Left ventricle myocardium inferior (tissue), 1 donor: ENCODE measurements at regions not wholly inside any gene's neighbourhood (a gene's known extent, or its start where the extent isn't known, plus 50 kb on each side); places are given as distances from the start of the nearest gene placed in this dataset.

Experiments used
- DNase-seq: peaks from one replicate; pipeline ENCODE4 v3.0.0-alpha.2; 2020
- H3K27ac ChIP-seq: fragments of 200-600 bp; replicated peaks from 2 replicates; pipeline ENCODE4 v1.8.0; 2021
- H3K27me3 ChIP-seq: fragments of 200-600 bp; 2 replicates; pipeline ENCODE4 v1.8.0; 2021; ENCODE audit warnings: low read depth
- H3K36me3 ChIP-seq: fragments of 200-600 bp; 2 replicates; pipeline ENCODE4 v1.8.0; 2021
- H3K4me1 ChIP-seq: fragments of 200-600 bp; 2 replicates; pipeline ENCODE4 v1.8.0; 2021
- H3K4me3 ChIP-seq: fragments of 200-600 bp; 2 replicates; pipeline ENCODE4 v1.8.0; 2021; ENCODE audit warnings: mild to moderate bottlenecking, moderate library complexity
- H3K9me3 ChIP-seq: fragments of 200-600 bp; replicated peaks from 2 replicates; pipeline ENCODE4 v1.8.0; 2021
- intact Hi-C: fragments of 100-400 bp; cut with micrococcal nuclease; formaldehyde crosslinking; loops from one replicate; pipeline ENCODE4 v1.11.0; 2022
- TF ChIP-seq, protein P1 (sequence below): fragments of 200-600 bp; IDR thresholded peaks from 2 replicates; pipeline ENCODE4 v1.8.0; 2021; ENCODE audit warnings: antibody characterized with exemption, mild to moderate bottlenecking, borderline replicate concordance
- donor health status: DM: no; HTN: yes; CAD: no; lungs with severe emphysema.

GRCh38 chr12:33639975-33640374, 200.4 kb upstream of the SYT10 start:
- intact Hi-C loops = no loop called here
- Histone ChIP-seq H3K4me3 (no peak overlapping the region), H3K27me3 (no peaks in the 10 kb centered on the region), H3K27ac (no peak overlapping the region), H3K36me3 (no peaks in the 10 kb centered on the region), H3K9me3 (no peaks in the 10 kb centered on the region), H3K4me1 (no peaks in the 10 kb centered on the region)
- TF ChIP-seq, protein P1, sequence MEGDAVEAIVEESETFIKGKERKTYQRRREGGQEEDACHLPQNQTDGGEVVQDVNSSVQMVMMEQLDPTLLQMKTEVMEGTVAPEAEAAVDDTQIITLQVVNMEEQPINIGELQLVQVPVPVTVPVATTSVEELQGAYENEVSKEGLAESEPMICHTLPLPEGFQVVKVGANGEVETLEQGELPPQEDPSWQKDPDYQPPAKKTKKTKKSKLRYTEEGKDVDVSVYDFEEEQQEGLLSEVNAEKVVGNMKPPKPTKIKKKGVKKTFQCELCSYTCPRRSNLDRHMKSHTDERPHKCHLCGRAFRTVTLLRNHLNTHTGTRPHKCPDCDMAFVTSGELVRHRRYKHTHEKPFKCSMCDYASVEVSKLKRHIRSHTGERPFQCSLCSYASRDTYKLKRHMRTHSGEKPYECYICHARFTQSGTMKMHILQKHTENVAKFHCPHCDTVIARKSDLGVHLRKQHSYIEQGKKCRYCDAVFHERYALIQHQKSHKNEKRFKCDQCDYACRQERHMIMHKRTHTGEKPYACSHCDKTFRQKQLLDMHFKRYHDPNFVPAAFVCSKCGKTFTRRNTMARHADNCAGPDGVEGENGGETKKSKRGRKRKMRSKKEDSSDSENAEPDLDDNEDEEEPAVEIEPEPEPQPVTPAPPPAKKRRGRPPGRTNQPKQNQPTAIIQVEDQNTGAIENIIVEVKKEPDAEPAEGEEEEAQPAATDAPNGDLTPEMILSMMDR = no peak
- DNase-seq = no peak

DNA sequence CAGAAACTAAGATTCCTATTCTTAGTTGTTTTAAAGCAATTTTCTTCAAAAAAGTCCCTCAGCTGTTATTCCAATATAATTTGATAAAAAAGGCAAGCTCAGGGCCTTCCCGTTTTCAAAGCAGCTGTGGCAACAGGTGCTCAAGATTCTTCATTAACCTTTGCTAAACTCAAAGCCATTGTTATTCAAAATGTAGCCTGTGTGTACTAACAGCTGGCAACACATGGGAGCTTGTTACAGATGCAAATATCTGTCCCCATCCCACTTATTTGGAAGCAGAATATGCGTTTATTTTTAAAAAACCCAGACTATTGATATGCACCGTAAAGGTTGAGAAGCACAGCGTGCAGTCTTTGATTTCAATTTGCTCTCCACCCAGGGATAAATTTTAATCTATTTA, 210.4 kb upstream of the SYT10 start:
- H3K27ac ChIP-seq = no peak overlapping the region
- H3K36me3 ChIP-seq = no peaks in the 10 kb centered on the region
- no peak for DNase-seq
- intact Hi-C loops = no loop called here
- H3K4me3 ChIP-seq = no peak overlapping the region
- TF ChIP-seq, protein P1 = no peak
- H3K4me1 ChIP-seq = no peaks in the 10 kb centered on the region
- no peaks in the 10 kb centered on the region for H3K27me3 ChIP-seq
- H3K9me3 ChIP-seq = peaks cover 20% of the 10 kb centered on the region

GRCh38 chr12:33650832-33651231, 211.2 kb upstream of the SYT10 start:
- no peaks in the 10 kb centered on the region for H3K36me3 ChIP-seq
- no peaks in the 10 kb centered on the region for H3K4me1 ChIP-seq
- TF ChIP-seq, protein P1 = no peak
- peaks cover 20% of the 10 kb centered on the region for H3K9me3 ChIP-seq
- H3K27ac ChIP-seq = no peak overlapping the region
- DNase-seq = no peak
- intact Hi-C loops = no loop called here
- no peaks in the 10 kb centered on the region for H3K27me3 ChIP-seq
- H3K4me3 ChIP-seq = no peak overlapping the region

GRCh38 chr12:33653362-33653761, 213.7 kb upstream of the SYT10 start:
- TF ChIP-seq, protein P1 = no peak
- Histone ChIP-seq H3K27me3 (no peaks in the 10 kb centered on the region), H3K9me3 (peaks cover 20% of the 10 kb centered on the region), H3K36me3 (no peaks in the 10 kb centered on the region), H3K4me3 (no peak overlapping the region), H3K4me1 (no peaks in the 10 kb centered on the region), H3K27ac (no peak overlapping the region)
- intact Hi-C loops = no loop called here
- DNase-seq = no peak

DNA sequence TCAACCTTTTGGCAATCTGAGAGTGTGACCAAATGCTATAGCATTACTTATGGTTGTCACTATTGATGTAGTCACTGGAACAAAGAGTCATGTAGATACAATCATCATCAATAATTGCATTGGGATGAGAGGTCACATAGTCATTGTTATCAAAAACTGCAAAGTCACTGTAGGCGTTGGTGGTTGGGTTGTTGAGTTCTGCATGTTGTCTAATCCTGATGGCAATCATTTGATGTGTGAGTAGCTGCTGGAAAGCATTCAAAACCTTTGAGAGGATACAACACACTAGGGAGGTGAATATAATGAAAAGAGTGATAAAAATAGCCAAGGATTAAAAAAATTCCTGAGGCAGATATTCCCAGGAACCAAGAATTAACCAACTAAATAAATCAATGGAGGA, 214.7 kb upstream of the SYT10 start:
- Histone ChIP-seq H3K27ac (no peak overlapping the region), H3K9me3 (peaks cover 10% of the 10 kb centered on the region), H3K36me3 (no peaks in the 10 kb centered on the region), H3K4me3 (no peak overlapping the region), H3K27me3 (no peaks in the 10 kb centered on the region), H3K4me1 (no peaks in the 10 kb centered on the region)
- no peak for DNase-seq
- TF ChIP-seq, protein P1 = no peak
- intact Hi-C loops = no loop called here
